ENCODE measurements at regions not wholly inside any gene's neighbourhood (a gene's known extent, or its start where the extent isn't known, plus 50 kb on each side); places are given as distances from the start of the nearest gene placed in this dataset.

DNA sequence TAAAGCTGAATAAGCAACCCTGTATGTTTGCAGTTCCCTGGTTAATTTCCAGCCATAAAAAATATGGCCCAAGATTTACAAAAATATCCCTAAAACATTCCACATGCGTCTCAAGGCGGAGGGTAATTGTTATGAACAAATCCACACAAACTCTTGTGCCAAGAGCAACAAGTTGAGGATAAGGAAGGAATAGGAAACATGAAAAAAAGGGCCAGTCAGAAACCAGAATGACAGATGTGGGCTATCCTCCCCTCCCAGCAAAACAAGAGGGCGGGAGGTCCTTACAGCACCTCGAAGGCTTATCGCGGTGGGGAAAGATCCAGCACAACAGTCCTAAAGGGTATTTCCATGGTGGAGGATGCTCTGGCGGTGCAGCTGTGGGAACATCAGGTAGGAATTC is 155.6 kb upstream of the HES1 start:
- Histone ChIP-seq H3K27me3 (ENCODE audit: insufficient read depth, low read length) (peaks cover 32% of the 10 kb centered on the region), H3K9me3 (ENCODE audit: insufficient read depth, low read depth, low read length) (no peaks in the 10 kb centered on the region), H3K36me3 (ENCODE audit: insufficient read depth, low read depth, low read length) (no peaks in the 10 kb centered on the region), H3K4me1 (ENCODE audit: insufficient read depth, low read length) (peaks cover 10% of the 10 kb centered on the region; the same call in 1 of the 2 replicates), H3K9ac (ENCODE audit: low read depth, low read length) (no peak overlapping the region), H3K4me3 (ENCODE audit: low read length) (no peak overlapping the region), H3K27ac (ENCODE audit: low read length) (no peak overlapping the region)

- H3K27ac ChIP-seq (ENCODE audit: low read length), result no peak overlapping the region
- no peak overlapping the region for H3K4me3 ChIP-seq (ENCODE audit: low read length)
- H3K9ac ChIP-seq (ENCODE audit: low read depth, low read length), result no peak overlapping the region
- no peaks in the 10 kb centered on the region for H3K9me3 ChIP-seq (ENCODE audit: insufficient read depth, low read depth, low read length)
- H3K4me1 ChIP-seq (ENCODE audit: insufficient read depth, low read length), result peaks cover 4% of the 10 kb centered on the region; the same call in 1 of the 2 replicates
- H3K27me3 ChIP-seq (ENCODE audit: insufficient read depth, low read length), result peaks cover 32% of the 10 kb centered on the region
- H3K36me3 ChIP-seq (ENCODE audit: insufficient read depth, low read depth, low read length), result no peaks in the 10 kb centered on the region
Measured at GRCh38 chr3:193980905-193981304, 155.0 kb upstream of the HES1 start.

DNA sequence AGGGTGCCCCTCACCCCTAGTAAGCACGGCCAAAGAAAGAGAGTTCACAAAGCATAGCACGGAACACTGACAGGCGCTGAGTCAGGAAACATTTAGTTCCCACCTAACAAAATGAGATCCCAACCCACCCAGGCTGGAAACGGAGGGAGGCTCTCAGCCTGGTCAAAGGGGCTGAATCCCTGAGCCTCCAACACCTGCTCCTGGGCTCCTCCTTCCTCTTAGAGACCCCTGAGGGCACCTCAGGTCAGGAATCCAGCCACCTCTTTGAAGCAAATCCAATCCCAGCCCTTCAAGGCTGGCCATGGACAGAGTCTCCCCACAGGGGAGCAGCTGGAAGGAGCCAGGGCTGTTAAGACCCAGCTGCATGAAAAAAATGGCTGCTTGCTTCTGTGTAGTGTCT is 154.4 kb upstream of the HES1 start:
- Histone ChIP-seq H3K4me3 (ENCODE audit: low read length) (no peak overlapping the region; the same call in 1 of the 2 replicates), H3K36me3 (ENCODE audit: insufficient read depth, low read depth, low read length) (no peaks in the 10 kb centered on the region), H3K27ac (ENCODE audit: low read length) (no peak overlapping the region), H3K27me3 (ENCODE audit: insufficient read depth, low read length) (peaks cover 32% of the 10 kb centered on the region), H3K9me3 (ENCODE audit: insufficient read depth, low read depth, low read length) (no peaks in the 10 kb centered on the region), H3K4me1 (ENCODE audit: insufficient read depth, low read length) (no peaks in the 10 kb centered on the region), H3K9ac (ENCODE audit: low read depth, low read length) (no peak overlapping the region)

DNA sequence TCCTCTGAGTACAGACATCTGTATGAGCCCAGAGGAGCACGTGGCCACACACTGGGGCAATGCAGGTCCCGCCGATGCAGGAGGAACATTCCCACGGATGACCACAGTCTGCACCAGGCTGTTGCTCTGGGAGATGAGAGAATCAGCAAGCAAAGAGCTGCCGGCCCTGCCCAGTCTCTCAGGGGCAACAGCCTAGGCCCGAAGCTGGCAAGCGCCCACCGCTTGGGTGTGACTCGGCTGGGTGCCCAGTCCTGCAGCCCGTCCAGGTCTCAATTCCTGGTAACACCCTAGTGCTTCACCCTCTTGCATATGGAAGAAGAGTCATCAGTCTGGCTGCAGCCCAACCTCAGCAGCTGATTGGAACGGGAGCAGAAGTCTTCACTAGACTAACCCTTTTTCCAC is 153.7 kb upstream of the HES1 start:
- Histone ChIP-seq H3K27me3 (ENCODE audit: insufficient read depth, low read length) (peaks cover 32% of the 10 kb centered on the region), H3K27ac (ENCODE audit: low read length) (no peak overlapping the region), H3K4me1 (ENCODE audit: insufficient read depth, low read length) (no peaks in the 10 kb centered on the region), H3K4me3 (ENCODE audit: low read length) (no peak overlapping the region), H3K9ac (ENCODE audit: low read depth, low read length) (no peak overlapping the region), H3K36me3 (ENCODE audit: insufficient read depth, low read depth, low read length) (no peaks in the 10 kb centered on the region), H3K9me3 (ENCODE audit: insufficient read depth, low read depth, low read length) (no peaks in the 10 kb centered on the region)

DNA sequence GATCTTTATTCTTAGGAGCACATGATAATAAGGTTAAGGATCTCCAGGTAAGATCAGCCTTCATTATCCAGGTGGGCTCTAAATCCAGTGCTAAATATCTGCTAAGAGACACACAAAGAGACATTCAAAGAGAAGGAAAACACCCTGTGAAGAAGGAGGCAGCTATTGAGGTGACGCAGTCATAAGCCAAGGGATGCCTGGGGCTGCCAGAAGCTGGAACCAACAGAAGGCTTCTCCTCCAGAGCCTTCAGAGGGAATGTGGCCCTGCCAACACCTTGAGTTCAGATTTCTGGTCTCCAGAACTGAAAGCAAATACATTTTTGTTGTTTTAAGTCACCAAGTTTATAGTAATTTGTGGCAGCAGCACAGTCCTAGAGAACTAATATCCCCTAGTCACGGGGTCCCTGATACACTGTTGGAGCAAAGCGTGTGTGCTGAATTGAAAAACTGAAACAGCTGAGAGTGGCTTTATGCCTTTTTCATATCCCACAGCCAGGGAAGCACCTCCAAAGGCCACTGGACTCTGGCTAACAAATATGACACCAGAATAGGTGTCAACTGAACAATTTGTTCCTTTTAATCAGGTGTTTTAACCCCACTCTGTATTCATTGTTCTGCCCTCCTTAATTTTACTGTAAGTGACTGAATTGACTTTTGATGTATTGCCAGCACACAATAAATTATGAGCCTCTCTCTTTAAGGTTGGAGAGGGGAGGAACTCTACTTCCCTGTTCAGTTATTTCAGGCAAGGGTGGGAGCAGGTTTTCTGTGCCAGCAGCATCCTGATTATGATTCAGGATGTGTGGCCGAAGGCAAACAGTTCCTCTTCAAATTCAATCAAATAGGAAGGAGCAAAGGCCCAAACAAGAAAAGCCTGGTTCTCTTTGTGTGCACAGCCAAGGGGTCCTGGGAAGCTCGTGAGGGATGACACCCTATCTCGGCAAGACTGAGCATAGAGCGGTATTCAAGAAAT is 151.8 kb upstream of the HES1 start:
- H3K27ac ChIP-seq (ENCODE audit: low read length), result no peak overlapping the region
- no peak overlapping the region for H3K9ac ChIP-seq (ENCODE audit: low read depth, low read length)
- no peaks in the 10 kb centered on the region for H3K4me1 ChIP-seq (ENCODE audit: insufficient read depth, low read length)
- H3K36me3 ChIP-seq (ENCODE audit: insufficient read depth, low read depth, low read length), result no peaks in the 10 kb centered on the region
- H3K27me3 ChIP-seq (ENCODE audit: insufficient read depth, low read length), result peaks cover 25% of the 10 kb centered on the region
- no peak overlapping the region for H3K4me3 ChIP-seq (ENCODE audit: low read length)
- no peaks in the 10 kb centered on the region for H3K9me3 ChIP-seq (ENCODE audit: insufficient read depth, low read depth, low read length)

GRCh38 chr3:193984876-193985275 is 151.1 kb upstream of the HES1 start:
- Histone ChIP-seq H3K9ac (ENCODE audit: low read depth, low read length) (no peak overlapping the region), H3K27me3 (ENCODE audit: insufficient read depth, low read length) (peaks cover 23% of the 10 kb centered on the region), H3K27ac (ENCODE audit: low read length) (no peak overlapping the region), H3K36me3 (ENCODE audit: insufficient read depth, low read depth, low read length) (no peaks in the 10 kb centered on the region), H3K4me1 (ENCODE audit: insufficient read depth, low read length) (no peaks in the 10 kb centered on the region), H3K4me3 (ENCODE audit: low read length) (no peak overlapping the region), H3K9me3 (ENCODE audit: insufficient read depth, low read depth, low read length) (no peaks in the 10 kb centered on the region)

GRCh38 chr3:193987186-193987585 is 148.8 kb upstream of the HES1 start:
- no peaks in the 10 kb centered on the region; the same call in 1 of the 2 replicates for H3K4me1 ChIP-seq (ENCODE audit: insufficient read depth, low read length)
- H3K4me3 ChIP-seq (ENCODE audit: low read length), result no peak overlapping the region
- no peaks in the 10 kb centered on the region for H3K36me3 ChIP-seq (ENCODE audit: insufficient read depth, low read depth, low read length)
- H3K9me3 ChIP-seq (ENCODE audit: insufficient read depth, low read depth, low read length), result no peaks in the 10 kb centered on the region
- peaks cover 4% of the 10 kb centered on the region; the same call in 1 of the 2 replicates for H3K27me3 ChIP-seq (ENCODE audit: insufficient read depth, low read length)
- H3K27ac ChIP-seq (ENCODE audit: low read length), result no peak overlapping the region
- no peak overlapping the region for H3K9ac ChIP-seq (ENCODE audit: low read depth, low read length)

DNA sequence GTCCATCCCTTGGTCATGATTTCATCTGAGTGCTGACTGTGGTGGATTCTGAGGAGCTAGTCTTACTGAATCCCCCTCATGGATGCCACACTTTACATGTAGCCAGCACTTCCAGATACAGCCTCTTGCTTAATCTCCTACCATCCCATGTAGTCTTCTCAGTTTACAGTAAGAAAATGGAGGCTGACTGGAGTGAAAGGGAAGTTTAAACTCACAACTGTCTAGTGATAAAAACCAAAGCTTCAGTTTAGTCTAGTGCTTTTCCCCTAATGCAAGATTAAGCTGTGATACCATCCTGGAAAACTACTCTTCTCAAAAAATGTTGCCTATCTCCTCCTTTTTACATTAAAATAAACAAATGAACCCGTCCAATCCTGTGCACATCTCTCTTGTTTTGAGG is 146.8 kb upstream of the HES1 start:
- H3K4me1 ChIP-seq (ENCODE audit: insufficient read depth, low read length), result peaks cover 3% of the 10 kb centered on the region; the same call in 1 of the 2 replicates
- H3K27me3 ChIP-seq (ENCODE audit: insufficient read depth, low read length), result no peaks in the 10 kb centered on the region; the same call in 1 of the 2 replicates
- no peak overlapping the region for H3K9ac ChIP-seq (ENCODE audit: low read depth, low read length)

GRCh38 chr3:193991666-193992424 is 144.1 kb upstream of the HES1 start:
- Histone ChIP-seq H3K27me3 (ENCODE audit: insufficient read depth, low read length) (peaks cover 5% of the 10 kb centered on the region), H3K9ac (ENCODE audit: low read depth, low read length) (no peak overlapping the region), H3K9me3 (ENCODE audit: insufficient read depth, low read depth, low read length) (no peaks in the 10 kb centered on the region), H3K4me1 (ENCODE audit: insufficient read depth, low read length) (peaks cover 12% of the 10 kb centered on the region; the same call in 1 of the 2 replicates), H3K4me3 (ENCODE audit: low read length) (no peak overlapping the region), H3K36me3 (ENCODE audit: insufficient read depth, low read depth, low read length) (no peaks in the 10 kb centered on the region), H3K27ac (ENCODE audit: low read length) (no peak overlapping the region)

More for the DNA sequence above, 146.8 kb upstream of the HES1 start:
- H3K4me3 ChIP-seq (ENCODE audit: low read length), result no peak overlapping the region
- no peak overlapping the region for H3K27ac ChIP-seq (ENCODE audit: low read length)
- no peaks in the 10 kb centered on the region for H3K9me3 ChIP-seq (ENCODE audit: insufficient read depth, low read depth, low read length)
- no peaks in the 10 kb centered on the region for H3K36me3 ChIP-seq (ENCODE audit: insufficient read depth, low read depth, low read length)

GRCh38 chr3:193992425-193993037 is 143.4 kb upstream of the HES1 start:
- no peaks in the 10 kb centered on the region for H3K36me3 ChIP-seq (ENCODE audit: insufficient read depth, low read depth, low read length)
- peaks cover 19% of the 10 kb centered on the region; the same call in 1 of the 2 replicates for H3K4me1 ChIP-seq (ENCODE audit: insufficient read depth, low read length)
- H3K9me3 ChIP-seq (ENCODE audit: insufficient read depth, low read depth, low read length), result no peaks in the 10 kb centered on the region
- H3K27ac ChIP-seq (ENCODE audit: low read length), result no peak overlapping the region
- H3K9ac ChIP-seq (ENCODE audit: low read depth, low read length), result no peak overlapping the region
- H3K4me3 ChIP-seq (ENCODE audit: low read length), result no peak overlapping the region
- peaks cover 12% of the 10 kb centered on the region for H3K27me3 ChIP-seq (ENCODE audit: insufficient read depth, low read length)

DNA sequence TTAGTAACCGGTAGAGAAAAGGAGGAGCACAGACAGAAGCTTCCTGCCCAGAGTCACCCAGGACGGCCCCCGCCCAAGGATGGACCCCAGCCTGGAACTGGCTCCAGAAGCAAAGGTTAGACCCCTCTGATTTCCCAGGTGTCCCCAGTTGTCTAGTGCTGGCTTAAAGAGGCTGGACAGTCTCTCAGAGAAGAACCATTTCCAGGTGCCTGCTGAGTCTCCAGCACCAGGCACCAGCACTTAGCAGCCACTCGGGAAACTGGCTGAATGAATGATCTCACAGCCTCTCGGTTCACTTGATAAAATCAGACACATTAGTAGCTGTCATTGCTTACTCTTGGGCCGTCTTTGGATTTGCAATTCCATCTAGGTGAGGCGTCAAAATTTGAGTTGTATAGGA is 139.7 kb upstream of the HES1 start:
- Histone ChIP-seq H3K9me3 (ENCODE audit: insufficient read depth, low read depth, low read length) (no peaks in the 10 kb centered on the region), H3K27ac (ENCODE audit: low read length) (no peak overlapping the region), H3K4me3 (ENCODE audit: low read length) (no peak overlapping the region), H3K9ac (ENCODE audit: low read depth, low read length) (no peak overlapping the region), H3K36me3 (ENCODE audit: insufficient read depth, low read depth, low read length) (no peaks in the 10 kb centered on the region), H3K4me1 (ENCODE audit: insufficient read depth, low read length) (peaks cover 22% of the 10 kb centered on the region; the same call in 1 of the 2 replicates), H3K27me3 (ENCODE audit: insufficient read depth, low read length) (peaks cover 24% of the 10 kb centered on the region)
